HCT116 (cell line): ENCODE measurements at regions not wholly inside any gene's neighbourhood (a gene's known extent, or its start where the extent isn't known, plus 50 kb on each side); places are given as distances from the start of the nearest gene placed in this dataset.

ENCODE experiments used
- ATAC-seq: fragments of 200-7000 bp; cut with Tn5 transposase; 2 replicates; pipeline ENCODE4 v1.9.1; 2020; ENCODE audit warnings: mild to moderate bottlenecking, moderate library complexity
- BruUV-seq: library from RNA; stranded (reverse); fragments of 400-500 nt; replicated peaks from 2 replicates; lab custom pipeline; 2021; lab: Mats Ljungman, UMichigan
- CTCF ChIA-PET: fragments of 300-600 bp; sonication (Branson Sonifier 250); formaldehyde crosslinking; loops from one replicate; lab custom pipeline; 2021; ENCODE audit warnings: antibody characterized with exemption; lab: Charles Lee
- POLR2A ChIA-PET: fragments of 300-600, 350-600 bp; sonication (Branson Sonifier 250); formaldehyde crosslinking; loops from one replicate; lab custom pipeline; 2021; ENCODE audit warnings: antibody characterized with exemption; lab: Charles Lee
- RAD21 ChIA-PET, 2 experiments: fragments of 300-600 bp; sonication (Branson Sonifier 250); formaldehyde crosslinking; loops; one replicate each; lab custom pipeline; 2023; ENCODE audit warnings: low total read pairs in 2 of 2; ENCODE audit not compliant: uncharacterized antibody in 2 of 2, unreplicated experiment in 2 of 2, low non-redundant PET in 1 of 2; lab: Charles Lee
- DNase-seq: peaks from one replicate; pipeline ENCODE4 v3.0.0-alpha.2; 2010; ENCODE audit warnings: low read depth, low spot score
- H2AFZ ChIP-seq: fragments of 200-600 bp; shearing (Covaris generic), sonication (generic); 2 replicates; pipeline ENCODE4 v1.6.1; 2017; ENCODE audit warnings: low read depth, mixed run types, mixed read lengths, antibody characterized with exemption, low read length; ENCODE audit not compliant: poor library complexity, severe bottlenecking
- H3K27ac ChIP-seq: 2 replicates; pipeline ENCODE4 v1.5.1; 2012; ENCODE audit warnings: low read depth, low read length
- H3K27me3 ChIP-seq: fragments of 200-600 bp; sonication (generic); 2 replicates; pipeline ENCODE4 v1.6.1; 2016; ENCODE audit warnings: mixed run types, low read length, mixed read lengths; ENCODE audit not compliant: insufficient read depth
- H3K36me3 ChIP-seq, 2 experiments: fragments of 200-500 bp in 1 of 2; fragments of 200-600 bp in 1 of 2; sonication (Bioruptor generic) in 1 of 2; sonication (generic) in 1 of 2; 2 replicates each; pipeline versions ENCODE4 v1.5.1 to v1.6.1; 2014 to 2016; ENCODE audit warnings: low read length in 2 of 2, inconsistent platforms in 1 of 2, mixed read lengths in 1 of 2, mixed run types in 1 of 2; ENCODE audit not compliant: insufficient read depth in 2 of 2, control insufficient read depth in 1 of 2
- H3K4me1 ChIP-seq, 2 experiments: fragments of 200-600 bp in 1 of 2; sonication (generic) in 1 of 2; 2 replicates each; pipeline versions ENCODE4 v1.5.1 to v1.6.1; 2012 to 2017; ENCODE audit warnings: low read length in 2 of 2, inconsistent platforms in 1 of 2, mild to moderate bottlenecking in 1 of 2, mixed read lengths in 1 of 2, mixed run types in 1 of 2, moderate library complexity in 1 of 2; ENCODE audit not compliant: insufficient read depth in 2 of 2, control insufficient read depth in 1 of 2
- H3K4me2 ChIP-seq: fragments of 200-600 bp; sonication (generic); 2 replicates; pipeline ENCODE4 v1.6.1; 2017; ENCODE audit warnings: mixed run types, low read length, mixed read lengths
- H3K4me3 ChIP-seq, 2 experiments: fragments of 200-600 bp in 1 of 2; sonication (generic) in 1 of 2; replicated peaks in 1 of 2; 2 replicates each; pipeline ENCODE4 v1.5.1; 2011 to 2016; ENCODE audit warnings: low read length in 2 of 2, control low read depth in 1 of 2, low read depth in 1 of 2, mild to moderate bottlenecking in 1 of 2, mixed read lengths in 1 of 2, mixed run types in 1 of 2
- H3K79me2 ChIP-seq: fragments of 200-600 bp; sonication (generic); 2 replicates; pipeline ENCODE4 v1.6.1; 2017; ENCODE audit warnings: mild to moderate bottlenecking, mixed run types, low read length, moderate library complexity, mixed read lengths; ENCODE audit not compliant: insufficient read depth
- H3K9ac ChIP-seq: fragments of 200-600 bp; sonication (generic); 2 replicates; pipeline ENCODE4 v1.6.1; 2016; ENCODE audit warnings: low read length, mixed read lengths
- H3K9me2 ChIP-seq: fragments of 200-600 bp; sonication (generic), shearing (Covaris generic); 2 replicates; pipeline ENCODE4 v1.6.1; 2017; ENCODE audit warnings: mixed run types, mild to moderate bottlenecking, moderate library complexity; ENCODE audit not compliant: insufficient read depth
- H3K9me3 ChIP-seq, 2 experiments: fragments of 200-500 bp in 1 of 2; fragments of 200-600 bp in 1 of 2; sonication (Bioruptor generic) in 1 of 2; sonication (generic) in 1 of 2; 2 replicates each; pipeline ENCODE4 v1.6.1; 2014 to 2017; ENCODE audit warnings: low read length in 2 of 2, mixed read lengths in 2 of 2, inconsistent platforms in 1 of 2, low read depth in 1 of 2, mild to moderate bottlenecking in 1 of 2, mixed run types in 1 of 2, moderate library complexity in 1 of 2; ENCODE audit not compliant: control insufficient read depth in 1 of 2, insufficient read depth in 1 of 2
- H4K20me1 ChIP-seq: fragments of 200-600 bp; sonication (generic), shearing (Covaris generic); 2 replicates; pipeline ENCODE4 v1.6.1; 2017; ENCODE audit warnings: mixed run types, mild to moderate bottlenecking, moderate library complexity; ENCODE audit not compliant: insufficient read depth
- CBX3 ChIP-seq: IDR thresholded peaks from 2 replicates; pipeline ENCODE4 v1.6.1; 2012; ENCODE audit warnings: low read depth
- CEBPB ChIP-seq: IDR thresholded peaks from 2 replicates; pipeline ENCODE4 v1.6.1; 2012; ENCODE audit warnings: low read depth
- EGR1 ChIP-seq: IDR thresholded peaks from 2 replicates; pipeline ENCODE4 v1.6.1; 2012; ENCODE audit warnings: low read depth
- FOSL1 ChIP-seq: IDR thresholded peaks from 2 replicates; pipeline ENCODE4 v1.6.1; 2012; ENCODE audit warnings: low read depth
- POLR2AphosphoS5 ChIP-seq: IDR thresholded peaks from 2 replicates; pipeline ENCODE4 v1.6.1; 2011; ENCODE audit warnings: mild to moderate bottlenecking, low read depth, low read length, moderate library complexity
- SP1 ChIP-seq: IDR thresholded peaks from 2 replicates; pipeline ENCODE4 v1.6.1; 2012; ENCODE audit warnings: low read depth
- SRF ChIP-seq: IDR thresholded peaks from 2 replicates; pipeline ENCODE4 v1.6.1; 2012; ENCODE audit warnings: low read depth
- YY1 ChIP-seq: IDR thresholded peaks from 2 replicates; pipeline ENCODE4 v1.6.1; 2011; ENCODE audit warnings: low read length, low read depth, moderate library complexity, mild to moderate bottlenecking; ENCODE audit not compliant: insufficient replicate concordance; ENCODE audit errors: extremely low read depth
- intact Hi-C: fragments of 100-400 bp; cut with micrococcal nuclease; formaldehyde crosslinking; loops from 2 replicates; pipeline ENCODE4 v1.10.0; 2022
- TF ChIP-seq, protein P1 (sequence below): IDR thresholded peaks from 2 replicates; pipeline ENCODE4 v1.6.1; 2012; ENCODE audit warnings: low read depth
- TF ChIP-seq, protein P2 (sequence below): IDR thresholded peaks from 2 replicates; pipeline ENCODE4 v1.6.1; 2012

DNA sequence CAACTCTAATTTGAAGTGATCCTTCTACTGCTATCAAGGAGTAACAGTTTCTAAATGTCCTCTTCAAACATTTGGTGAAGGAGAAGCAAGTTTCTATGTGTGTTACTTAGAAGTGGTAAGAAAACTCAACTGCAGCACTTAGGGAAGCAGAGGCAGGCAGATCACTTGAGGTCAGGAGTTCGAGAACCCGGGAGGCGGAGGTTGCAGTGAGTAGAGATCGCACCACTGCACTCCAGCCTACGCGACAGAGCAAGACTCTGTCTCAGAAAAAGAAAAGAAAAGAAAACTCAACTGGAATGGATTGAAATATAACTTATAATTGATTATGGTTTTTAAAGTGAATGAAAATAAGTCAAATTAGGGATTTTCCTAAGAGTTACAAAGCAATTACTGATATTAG lies 169.7 kb upstream of the ATP2B1 start (continued):
- TF ChIP-seq, protein P1, sequence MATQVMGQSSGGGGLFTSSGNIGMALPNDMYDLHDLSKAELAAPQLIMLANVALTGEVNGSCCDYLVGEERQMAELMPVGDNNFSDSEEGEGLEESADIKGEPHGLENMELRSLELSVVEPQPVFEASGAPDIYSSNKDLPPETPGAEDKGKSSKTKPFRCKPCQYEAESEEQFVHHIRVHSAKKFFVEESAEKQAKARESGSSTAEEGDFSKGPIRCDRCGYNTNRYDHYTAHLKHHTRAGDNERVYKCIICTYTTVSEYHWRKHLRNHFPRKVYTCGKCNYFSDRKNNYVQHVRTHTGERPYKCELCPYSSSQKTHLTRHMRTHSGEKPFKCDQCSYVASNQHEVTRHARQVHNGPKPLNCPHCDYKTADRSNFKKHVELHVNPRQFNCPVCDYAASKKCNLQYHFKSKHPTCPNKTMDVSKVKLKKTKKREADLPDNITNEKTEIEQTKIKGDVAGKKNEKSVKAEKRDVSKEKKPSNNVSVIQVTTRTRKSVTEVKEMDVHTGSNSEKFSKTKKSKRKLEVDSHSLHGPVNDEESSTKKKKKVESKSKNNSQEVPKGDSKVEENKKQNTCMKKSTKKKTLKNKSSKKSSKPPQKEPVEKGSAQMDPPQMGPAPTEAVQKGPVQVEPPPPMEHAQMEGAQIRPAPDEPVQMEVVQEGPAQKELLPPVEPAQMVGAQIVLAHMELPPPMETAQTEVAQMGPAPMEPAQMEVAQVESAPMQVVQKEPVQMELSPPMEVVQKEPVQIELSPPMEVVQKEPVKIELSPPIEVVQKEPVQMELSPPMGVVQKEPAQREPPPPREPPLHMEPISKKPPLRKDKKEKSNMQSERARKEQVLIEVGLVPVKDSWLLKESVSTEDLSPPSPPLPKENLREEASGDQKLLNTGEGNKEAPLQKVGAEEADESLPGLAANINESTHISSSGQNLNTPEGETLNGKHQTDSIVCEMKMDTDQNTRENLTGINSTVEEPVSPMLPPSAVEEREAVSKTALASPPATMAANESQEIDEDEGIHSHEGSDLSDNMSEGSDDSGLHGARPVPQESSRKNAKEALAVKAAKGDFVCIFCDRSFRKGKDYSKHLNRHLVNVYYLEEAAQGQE, result no peak
- no peak for TF ChIP-seq CEBPB

DNA sequence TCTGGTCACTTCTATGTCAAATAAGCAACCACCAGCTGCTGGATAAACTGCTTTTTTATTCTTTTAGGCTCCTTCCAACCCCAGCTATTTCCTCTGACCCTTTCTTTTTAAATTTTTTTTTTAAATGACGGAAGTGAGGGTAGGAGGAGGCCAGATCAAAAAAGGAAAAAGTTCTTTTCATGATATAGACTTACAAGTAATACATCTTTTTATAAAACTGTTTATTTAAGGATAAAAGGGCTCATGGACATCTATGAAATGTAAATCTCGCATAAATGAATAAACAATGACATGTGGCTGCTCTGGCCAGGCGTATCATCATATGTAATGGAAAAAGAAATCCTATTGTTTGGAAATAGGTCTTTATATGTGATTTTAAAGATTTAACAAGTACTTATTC lies 169.0 kb upstream of the ATP2B1 start:
- Histone ChIP-seq H2AFZ (no peak overlapping the region), H4K20me1 (no peaks in the 10 kb centered on the region), H3K27me3 (no peaks in the 10 kb centered on the region), H3K4me2 (no peak overlapping the region), H3K79me2 (no peaks in the 10 kb centered on the region), H3K27ac (no peak overlapping the region), H3K9ac (no peak overlapping the region), H3K36me3 (no peaks in the 10 kb centered on the region), H3K9me2 (peaks cover 3% of the 10 kb centered on the region; the same call in 1 of the 2 replicates), H3K9me3 (no peaks in the 10 kb centered on the region), H3K4me1 (no peaks in the 10 kb centered on the region), H3K4me3 (no peak overlapping the region)
- CTCF ChIA-PET, result no interaction called here
- POLR2A ChIA-PET, result no interaction called here
- no TSS peak for BruUV-seq
- TF ChIP-seq FOSL1 (no peak), CEBPB (no peak), EGR1 (no peak), SP1 (no peak), SRF (no peak), CBX3 (no peak), YY1 (no peak), POLR2AphosphoS5 (no peak)
- TF ChIP-seq, protein P1, result no peak
- TF ChIP-seq, protein P2, sequence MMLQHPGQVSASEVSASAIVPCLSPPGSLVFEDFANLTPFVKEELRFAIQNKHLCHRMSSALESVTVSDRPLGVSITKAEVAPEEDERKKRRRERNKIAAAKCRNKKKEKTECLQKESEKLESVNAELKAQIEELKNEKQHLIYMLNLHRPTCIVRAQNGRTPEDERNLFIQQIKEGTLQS, result no peak
- RAD21 ChIA-PET, result no interaction called here
- no peak for ATAC-seq
- intact Hi-C loops, result no loop called here
- no peak for DNase-seq
